Brain microvascular endothelial cell (primary cell): ENCODE measurements at regions not wholly inside any gene's neighbourhood (a gene's known extent, or its start where the extent isn't known, plus 50 kb on each side); places are given as distances from the start of the nearest gene placed in this dataset.

ENCODE experiments used
- DNase-seq: peaks from one replicate; pipeline ENCODE4 v3.0.0-alpha.2; 2020
- H3K27ac ChIP-seq: fragments of 250-450 bp; sonication (Bioruptor Pico); 2 replicates; pipeline ENCODE4 v1.5.1; 2020; ENCODE audit warnings: mild to moderate bottlenecking, moderate library complexity
- H3K27me3 ChIP-seq: fragments of 250-450 bp; sonication (Bioruptor Pico); replicated peaks from 2 replicates; pipeline ENCODE4 v1.5.1; 2020; ENCODE audit warnings: mild to moderate bottlenecking
- H3K36me3 ChIP-seq: fragments of 250-450 bp; sonication (Bioruptor Pico); replicated peaks from 2 replicates; pipeline ENCODE4 v1.5.1; 2020; ENCODE audit warnings: mild to moderate bottlenecking
- H3K4me3 ChIP-seq: 2 replicates; pipeline ENCODE4 v1.5.1; 2011; ENCODE audit warnings: low read depth, mild to moderate bottlenecking, control low read depth, low read length, moderate library complexity
- in situ Hi-C: cut with HindIII; loops from 2 replicates; pipeline ENCODE4 v1.10.0; 2017; ENCODE audit warnings: low sequenced_read_pairs, low pct_ligation_motif_present
- TF ChIP-seq, protein P1 (sequence below): IDR thresholded peaks from 2 replicates; pipeline ENCODE4 v1.5.1; 2011; ENCODE audit warnings: low read depth, mild to moderate bottlenecking, moderate library complexity, low read length, control low read depth, inconsistent platforms; ENCODE audit errors: missing control alignments

DNA sequence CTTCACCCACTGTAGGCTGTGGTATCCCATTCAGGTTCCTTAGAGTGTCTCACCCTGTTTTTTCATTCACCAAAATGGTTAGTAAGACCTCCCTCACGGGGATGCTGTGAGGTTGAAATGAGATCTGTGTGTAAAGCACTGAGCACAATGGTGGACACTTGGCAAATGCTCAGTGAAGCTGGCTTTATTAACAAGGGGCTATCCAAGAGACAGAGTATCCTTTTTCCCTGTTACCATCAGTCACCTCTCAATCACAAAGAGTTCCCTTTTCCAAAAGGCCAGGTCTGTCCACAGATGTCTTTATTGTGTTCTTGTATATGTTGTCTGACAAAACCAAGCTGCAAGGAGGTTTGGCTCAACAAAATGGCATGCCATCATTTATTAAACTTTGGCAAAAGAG is 138.9 kb upstream of the RARB start:
- TF ChIP-seq, protein P1, sequence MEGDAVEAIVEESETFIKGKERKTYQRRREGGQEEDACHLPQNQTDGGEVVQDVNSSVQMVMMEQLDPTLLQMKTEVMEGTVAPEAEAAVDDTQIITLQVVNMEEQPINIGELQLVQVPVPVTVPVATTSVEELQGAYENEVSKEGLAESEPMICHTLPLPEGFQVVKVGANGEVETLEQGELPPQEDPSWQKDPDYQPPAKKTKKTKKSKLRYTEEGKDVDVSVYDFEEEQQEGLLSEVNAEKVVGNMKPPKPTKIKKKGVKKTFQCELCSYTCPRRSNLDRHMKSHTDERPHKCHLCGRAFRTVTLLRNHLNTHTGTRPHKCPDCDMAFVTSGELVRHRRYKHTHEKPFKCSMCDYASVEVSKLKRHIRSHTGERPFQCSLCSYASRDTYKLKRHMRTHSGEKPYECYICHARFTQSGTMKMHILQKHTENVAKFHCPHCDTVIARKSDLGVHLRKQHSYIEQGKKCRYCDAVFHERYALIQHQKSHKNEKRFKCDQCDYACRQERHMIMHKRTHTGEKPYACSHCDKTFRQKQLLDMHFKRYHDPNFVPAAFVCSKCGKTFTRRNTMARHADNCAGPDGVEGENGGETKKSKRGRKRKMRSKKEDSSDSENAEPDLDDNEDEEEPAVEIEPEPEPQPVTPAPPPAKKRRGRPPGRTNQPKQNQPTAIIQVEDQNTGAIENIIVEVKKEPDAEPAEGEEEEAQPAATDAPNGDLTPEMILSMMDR, result no peak
- in situ Hi-C loops, result no loop called here
- no peak for DNase-seq
- H3K4me3 ChIP-seq, result no peak overlapping the region
- H3K36me3 ChIP-seq, result no peaks in the 10 kb centered on the region
- H3K27me3 ChIP-seq, result no peaks in the 10 kb centered on the region
- H3K27ac ChIP-seq, result no peak overlapping the region

DNA sequence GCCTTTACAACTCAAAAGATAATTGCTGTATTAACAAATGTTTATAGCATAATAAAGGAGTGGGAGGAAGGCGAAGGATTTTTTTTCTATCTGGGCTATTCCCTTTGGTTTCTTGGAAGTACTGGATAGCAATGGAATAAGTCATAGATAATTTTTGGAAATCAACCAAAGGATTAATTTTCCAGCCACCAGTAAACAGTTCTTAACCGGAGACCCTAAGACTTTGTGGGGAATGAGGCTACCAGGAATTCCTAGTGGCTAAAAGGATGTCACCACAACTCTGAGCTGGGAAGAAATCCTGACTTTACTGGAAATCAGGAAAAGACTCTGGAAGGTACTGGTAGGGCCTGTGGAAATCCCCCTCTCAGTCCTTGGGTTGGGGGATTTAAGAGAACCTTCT is 138.4 kb upstream of the RARB start:
- in situ Hi-C loops, result no loop called here
- Histone ChIP-seq H3K4me3 (no peak overlapping the region), H3K27ac (no peak overlapping the region), H3K36me3 (no peaks in the 10 kb centered on the region), H3K27me3 (no peaks in the 10 kb centered on the region)
- DNase-seq, result no peak
- TF ChIP-seq, protein P1, result no peak

DNA sequence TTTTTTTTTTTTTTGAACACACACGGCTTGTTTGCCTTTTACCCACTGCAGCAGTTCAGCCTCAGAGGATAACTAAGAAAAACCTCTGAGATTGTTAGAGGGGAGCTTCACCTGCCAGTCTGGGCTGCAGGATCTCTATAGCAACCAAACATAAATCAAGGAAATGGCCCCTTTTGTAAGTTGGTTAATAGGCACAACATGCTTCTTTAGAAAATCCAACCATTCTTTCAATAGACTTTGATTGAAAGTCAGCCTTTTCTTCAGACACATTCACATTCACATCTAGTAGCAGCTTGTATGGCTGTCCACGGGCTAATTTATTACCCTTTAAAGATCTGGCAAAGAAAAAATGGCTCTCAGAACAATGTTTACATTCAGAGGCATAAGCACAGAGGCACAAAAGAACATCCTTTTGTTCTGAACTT is 136.6 kb upstream of the RARB start:
- Histone ChIP-seq H3K4me3 (no peak overlapping the region), H3K27ac (no peak overlapping the region), H3K27me3 (no peaks in the 10 kb centered on the region), H3K36me3 (no peaks in the 10 kb centered on the region)
- TF ChIP-seq, protein P1, result no peak
- DNase-seq, result no peak
- in situ Hi-C loops, result no loop called here

DNA sequence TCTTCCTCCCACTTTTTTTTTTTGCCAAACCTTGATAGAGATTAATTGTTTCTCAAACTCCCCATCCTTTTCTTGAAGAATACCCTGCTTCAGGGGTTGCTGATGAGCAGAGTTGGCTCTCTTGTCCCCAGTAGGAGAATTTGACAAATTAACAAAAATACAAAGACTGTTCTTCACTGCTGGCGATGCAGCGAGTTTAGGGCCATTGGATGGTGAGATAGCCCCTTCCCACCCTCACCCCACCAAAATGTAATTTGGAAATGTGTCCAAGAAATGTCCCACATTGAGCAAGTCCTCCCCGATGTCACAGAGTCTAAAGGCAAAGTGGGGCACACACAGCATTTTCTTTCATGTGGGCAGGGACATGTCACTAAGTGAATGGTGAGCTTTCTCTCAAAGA is 136.0 kb upstream of the RARB start:
- Histone ChIP-seq H3K36me3 (no peaks in the 10 kb centered on the region), H3K27me3 (no peaks in the 10 kb centered on the region), H3K27ac (no peak overlapping the region), H3K4me3 (no peak overlapping the region)
- in situ Hi-C loops, result no loop called here
- no peak for DNase-seq
- TF ChIP-seq, protein P1, result no peak

DNA sequence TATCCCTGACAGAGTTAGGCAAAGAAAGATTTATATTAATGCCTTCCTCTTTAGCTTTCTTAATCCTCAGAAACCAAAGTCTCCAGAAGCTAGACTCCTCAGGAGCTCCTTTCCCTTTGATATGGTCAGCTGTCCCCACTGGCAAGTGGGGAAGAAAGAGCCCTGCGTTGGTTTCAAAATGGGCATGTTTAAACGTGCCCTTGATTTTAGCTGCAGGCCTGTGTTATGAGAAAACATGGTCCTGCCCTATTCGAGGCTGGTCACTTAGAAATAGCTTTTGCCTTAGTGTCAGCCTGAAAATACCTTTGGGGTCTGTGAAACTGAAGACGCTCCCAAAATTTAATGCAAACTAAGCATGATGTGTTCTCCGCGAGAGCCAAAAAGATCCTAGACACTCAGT is 135.5 kb upstream of the RARB start:
- no peak for DNase-seq
- TF ChIP-seq, protein P1, result no peak
- H3K4me3 ChIP-seq, result no peak overlapping the region
- H3K27ac ChIP-seq, result no peak overlapping the region
- in situ Hi-C loops, result no loop called here
- H3K36me3 ChIP-seq, result no peaks in the 10 kb centered on the region
- no peaks in the 10 kb centered on the region for H3K27me3 ChIP-seq

DNA sequence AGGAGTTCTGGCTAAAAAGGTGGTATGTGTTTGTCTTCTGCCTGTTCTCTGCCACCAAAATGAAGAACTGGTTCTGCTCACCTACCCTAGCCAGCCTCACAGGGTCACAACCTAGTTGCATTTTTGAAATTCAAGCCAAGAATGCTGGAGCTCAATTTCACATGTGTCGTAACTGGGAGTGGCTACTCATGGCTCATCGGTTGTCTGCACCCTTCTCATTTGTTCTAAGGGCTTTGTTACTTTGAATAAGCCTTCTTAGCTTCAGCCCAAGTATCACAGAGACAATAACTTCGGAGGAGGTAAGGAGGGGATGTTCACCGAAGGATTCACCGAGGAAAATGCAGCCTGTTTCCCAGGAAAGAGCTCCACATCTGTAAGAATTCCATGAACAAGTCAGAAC is 134.3 kb upstream of the RARB start:
- no peak for DNase-seq
- no peaks in the 10 kb centered on the region for H3K36me3 ChIP-seq
- H3K4me3 ChIP-seq, result no peak overlapping the region
- H3K27me3 ChIP-seq, result no peaks in the 10 kb centered on the region
- H3K27ac ChIP-seq, result no peak overlapping the region
- in situ Hi-C loops, result no loop called here
- TF ChIP-seq, protein P1, result no peak
